PC-9 (cell line): ENCODE measurements at regions not wholly inside any gene's neighbourhood (a gene's known extent, or its start where the extent isn't known, plus 50 kb on each side); places are given as distances from the start of the nearest gene placed in this dataset.

Source experiments
- EZH2 ChIP-seq: fragments of 200-600 bp; sonication (generic); IDR thresholded peaks from 2 replicates; pipeline ENCODE4 v1.8.0; 2017; ENCODE audit warnings: antibody characterized with exemption, low read depth
- TF ChIP-seq, protein P1 (sequence below): fragments of 200-600 bp; sonication (generic); conservative IDR thresholded peaks from 2 replicates; pipeline ENCODE4 v1.6.1; 2017; ENCODE audit warnings: mixed run types, antibody characterized with exemption, mild to moderate bottlenecking, moderate library complexity

- TF ChIP-seq, protein P1, sequence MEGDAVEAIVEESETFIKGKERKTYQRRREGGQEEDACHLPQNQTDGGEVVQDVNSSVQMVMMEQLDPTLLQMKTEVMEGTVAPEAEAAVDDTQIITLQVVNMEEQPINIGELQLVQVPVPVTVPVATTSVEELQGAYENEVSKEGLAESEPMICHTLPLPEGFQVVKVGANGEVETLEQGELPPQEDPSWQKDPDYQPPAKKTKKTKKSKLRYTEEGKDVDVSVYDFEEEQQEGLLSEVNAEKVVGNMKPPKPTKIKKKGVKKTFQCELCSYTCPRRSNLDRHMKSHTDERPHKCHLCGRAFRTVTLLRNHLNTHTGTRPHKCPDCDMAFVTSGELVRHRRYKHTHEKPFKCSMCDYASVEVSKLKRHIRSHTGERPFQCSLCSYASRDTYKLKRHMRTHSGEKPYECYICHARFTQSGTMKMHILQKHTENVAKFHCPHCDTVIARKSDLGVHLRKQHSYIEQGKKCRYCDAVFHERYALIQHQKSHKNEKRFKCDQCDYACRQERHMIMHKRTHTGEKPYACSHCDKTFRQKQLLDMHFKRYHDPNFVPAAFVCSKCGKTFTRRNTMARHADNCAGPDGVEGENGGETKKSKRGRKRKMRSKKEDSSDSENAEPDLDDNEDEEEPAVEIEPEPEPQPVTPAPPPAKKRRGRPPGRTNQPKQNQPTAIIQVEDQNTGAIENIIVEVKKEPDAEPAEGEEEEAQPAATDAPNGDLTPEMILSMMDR = no peak
- no peak for TF ChIP-seq EZH2
These were observed 438.5 kb downstream of the MED13L start for GRCh38 chr12:115838952-115839351.
